Cardiac muscle cell (in vitro differentiated cells and primary cell): ENCODE measurements at regions not wholly inside any gene's neighbourhood (a gene's known extent, or its start where the extent isn't known, plus 50 kb on each side); places are given as distances from the start of the nearest gene placed in this dataset.

ENCODE experiments used
- DNase-seq, 2 donors: peaks; one replicate each; pipeline versions ENCODE4 v3.0.0 to v3.0.0-alpha.2; 2010 to 2017; ENCODE audit warnings: low read depth in 1 of 2, low spot score in 1 of 2
- H3K27ac ChIP-seq: fragments of 200-600 bp; sonication (generic); 2 replicates; pipeline ENCODE4 v1.5.1; 2016
- H3K27me3 ChIP-seq: fragments of 200-600 bp; sonication (generic); 2 replicates; pipeline ENCODE4 v1.6.0; 2016; ENCODE audit warnings: control low read depth
- H3K36me3 ChIP-seq: fragments of 200-600 bp; sonication (generic); 2 replicates; pipeline ENCODE4 v1.5.1; 2016; ENCODE audit warnings: control low read depth
- H3K4me1 ChIP-seq: fragments of 200-600 bp; sonication (generic); 2 replicates; pipeline ENCODE4 v1.8.1; 2017; ENCODE audit warnings: low read depth, mild to moderate bottlenecking, mixed run types
- H3K4me3 ChIP-seq: fragments of 200-600 bp; sonication (generic); 2 replicates; pipeline ENCODE4 v1.5.1; 2016; ENCODE audit warnings: mild to moderate bottlenecking
- H3K9me3 ChIP-seq: fragments of 200-600 bp; sonication (generic); 2 replicates; pipeline ENCODE4 v1.5.1; 2017; ENCODE audit warnings: low read depth, mild to moderate bottlenecking, control low read depth
- TF ChIP-seq, protein P1 (sequence below): IDR thresholded peaks from 2 replicates; pipeline ENCODE4 v1.5.1; 2012; ENCODE audit warnings: low read depth, mild to moderate bottlenecking, low read length

DNA sequence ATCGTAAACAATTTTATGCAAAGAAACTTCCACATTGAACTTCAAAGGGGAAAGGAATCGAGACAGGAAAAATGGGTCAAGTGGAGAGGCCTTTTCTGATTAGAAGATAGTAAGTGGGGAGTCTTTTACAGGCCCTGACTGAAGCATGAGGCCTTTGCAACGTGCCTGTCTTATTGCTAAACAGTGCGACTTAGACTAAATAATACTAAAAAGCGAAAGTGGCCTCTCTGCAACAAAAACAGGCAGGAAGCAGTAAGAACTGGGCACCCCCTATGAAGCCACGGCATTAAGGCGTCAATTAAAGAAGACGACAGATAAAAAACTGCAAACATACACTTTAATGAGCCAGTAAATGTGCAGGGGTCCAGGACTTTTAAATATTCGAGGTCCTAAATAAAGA lies 283.4 kb upstream of the GRIP1 start:
- Histone ChIP-seq H3K27me3 (no peaks in the 10 kb centered on the region), H3K4me3 (no peak overlapping the region), H3K27ac (no peak overlapping the region), H3K4me1 (no peaks in the 10 kb centered on the region), H3K36me3 (no peaks in the 10 kb centered on the region), H3K9me3 (no peaks in the 10 kb centered on the region)
- TF ChIP-seq, protein P1, sequence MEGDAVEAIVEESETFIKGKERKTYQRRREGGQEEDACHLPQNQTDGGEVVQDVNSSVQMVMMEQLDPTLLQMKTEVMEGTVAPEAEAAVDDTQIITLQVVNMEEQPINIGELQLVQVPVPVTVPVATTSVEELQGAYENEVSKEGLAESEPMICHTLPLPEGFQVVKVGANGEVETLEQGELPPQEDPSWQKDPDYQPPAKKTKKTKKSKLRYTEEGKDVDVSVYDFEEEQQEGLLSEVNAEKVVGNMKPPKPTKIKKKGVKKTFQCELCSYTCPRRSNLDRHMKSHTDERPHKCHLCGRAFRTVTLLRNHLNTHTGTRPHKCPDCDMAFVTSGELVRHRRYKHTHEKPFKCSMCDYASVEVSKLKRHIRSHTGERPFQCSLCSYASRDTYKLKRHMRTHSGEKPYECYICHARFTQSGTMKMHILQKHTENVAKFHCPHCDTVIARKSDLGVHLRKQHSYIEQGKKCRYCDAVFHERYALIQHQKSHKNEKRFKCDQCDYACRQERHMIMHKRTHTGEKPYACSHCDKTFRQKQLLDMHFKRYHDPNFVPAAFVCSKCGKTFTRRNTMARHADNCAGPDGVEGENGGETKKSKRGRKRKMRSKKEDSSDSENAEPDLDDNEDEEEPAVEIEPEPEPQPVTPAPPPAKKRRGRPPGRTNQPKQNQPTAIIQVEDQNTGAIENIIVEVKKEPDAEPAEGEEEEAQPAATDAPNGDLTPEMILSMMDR: no peak
- no peak for DNase-seq

GRCh38 chr12:66963901-66964300 lies 285.0 kb upstream of the GRIP1 start:
- no peaks in the 10 kb centered on the region for H3K4me1 ChIP-seq
- H3K9me3 ChIP-seq: no peaks in the 10 kb centered on the region
- no peaks in the 10 kb centered on the region for H3K36me3 ChIP-seq
- no peak overlapping the region for H3K4me3 ChIP-seq
- no peaks in the 10 kb centered on the region for H3K27me3 ChIP-seq
- no peak for DNase-seq
- no peak overlapping the region for H3K27ac ChIP-seq
- TF ChIP-seq, protein P1: no peak

DNA sequence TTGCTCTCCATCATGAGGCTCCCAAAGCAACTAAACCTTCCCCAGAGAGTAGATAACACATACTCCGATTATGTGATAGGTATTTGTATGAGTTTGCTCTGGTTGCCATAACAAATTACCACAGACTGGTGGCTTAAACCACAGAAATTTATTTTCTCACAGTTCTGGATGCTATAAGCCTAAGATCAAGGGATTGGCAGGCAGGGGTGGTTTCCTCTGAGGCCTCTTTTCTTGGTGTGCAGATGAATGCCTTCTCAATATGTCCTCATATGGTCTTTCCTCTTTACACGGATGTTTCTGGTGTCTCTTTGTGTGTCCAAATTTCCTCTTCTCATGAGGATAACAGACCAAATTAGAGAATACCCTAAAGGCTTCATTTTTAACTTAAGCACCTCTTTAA lies 285.8 kb upstream of the GRIP1 start:
- TF ChIP-seq, protein P1: no peak
- Histone ChIP-seq H3K9me3 (no peaks in the 10 kb centered on the region), H3K27ac (no peak overlapping the region), H3K27me3 (no peaks in the 10 kb centered on the region), H3K4me1 (no peaks in the 10 kb centered on the region), H3K4me3 (no peak overlapping the region), H3K36me3 (no peaks in the 10 kb centered on the region)
- DNase-seq: no peak

DNA sequence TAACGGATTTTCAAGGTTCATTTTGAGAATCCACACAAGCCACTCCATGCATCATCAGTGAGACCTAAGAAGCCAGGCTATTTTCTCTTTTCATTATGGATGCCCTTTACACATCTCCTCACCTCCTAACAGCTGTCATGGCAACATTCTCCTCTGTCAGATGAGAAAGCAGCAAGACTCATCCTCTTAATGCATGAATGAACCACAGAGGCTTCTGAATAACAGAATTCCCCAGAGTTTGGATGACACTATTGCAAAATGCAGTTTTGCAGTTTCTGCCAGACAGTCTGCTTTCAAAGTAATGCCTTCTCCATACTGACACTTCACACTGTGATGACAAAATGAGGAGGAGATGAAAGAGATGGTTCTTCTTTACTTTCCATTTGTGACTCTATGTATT lies 286.7 kb upstream of the GRIP1 start:
- DNase-seq: no peak
- H3K27me3 ChIP-seq: no peaks in the 10 kb centered on the region

DNA sequence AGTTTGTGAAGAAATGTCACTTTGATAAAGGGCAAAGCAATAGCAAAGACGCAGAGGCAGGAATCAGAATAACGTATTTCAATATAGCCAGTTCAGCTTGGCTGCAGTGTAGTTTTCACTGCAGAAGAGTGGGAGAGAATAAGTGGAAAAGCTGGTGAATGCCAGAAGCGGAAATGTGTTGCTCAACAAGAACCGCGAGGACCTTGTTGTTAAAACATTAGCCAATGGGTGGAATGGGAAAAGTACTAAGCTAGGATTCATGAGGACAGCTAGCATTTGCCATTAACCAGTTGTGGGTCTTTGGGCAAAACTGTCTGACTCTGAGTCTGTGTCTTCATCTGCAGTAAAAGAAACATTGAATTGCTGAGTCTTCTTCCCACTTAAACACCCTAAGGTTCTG lies 292.9 kb upstream of the GRIP1 start:
- TF ChIP-seq, protein P1: no peak
- Histone ChIP-seq H3K4me3 (no peak overlapping the region), H3K4me1 (no peaks in the 10 kb centered on the region), H3K27me3 (no peaks in the 10 kb centered on the region), H3K9me3 (no peaks in the 10 kb centered on the region), H3K36me3 (no peaks in the 10 kb centered on the region), H3K27ac (no peak overlapping the region)
- no peak for DNase-seq

More for the DNA sequence above, 286.7 kb upstream of the GRIP1 start:
- Histone ChIP-seq H3K9me3 (no peaks in the 10 kb centered on the region), H3K36me3 (no peaks in the 10 kb centered on the region), H3K4me1 (no peaks in the 10 kb centered on the region), H3K27ac (no peak overlapping the region), H3K4me3 (no peak overlapping the region)
- TF ChIP-seq, protein P1: no peak

DNA sequence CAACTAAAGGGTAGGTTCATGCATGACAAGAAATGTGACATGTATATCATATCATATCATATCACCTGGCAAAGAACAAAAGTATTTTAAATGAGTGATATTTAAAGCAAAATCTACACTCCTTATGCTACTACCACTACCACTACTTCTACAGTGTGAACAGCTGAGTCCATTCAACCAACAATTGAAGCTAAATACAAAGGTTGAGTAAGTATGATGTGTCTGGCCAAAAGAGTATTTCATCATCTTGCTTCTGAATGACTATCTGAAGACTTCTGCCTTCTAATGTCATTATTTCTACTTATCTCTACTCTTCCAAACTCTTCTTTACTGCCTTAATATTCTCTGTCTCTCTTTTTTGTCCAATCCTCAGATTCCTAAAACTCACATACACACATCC lies 292.6 kb upstream of the CAND1 start:
- Histone ChIP-seq H3K9me3 (no peaks in the 10 kb centered on the region), H3K27me3 (no peaks in the 10 kb centered on the region), H3K36me3 (no peaks in the 10 kb centered on the region), H3K4me1 (peaks cover 7% of the 10 kb centered on the region), H3K4me3 (no peak overlapping the region), H3K27ac (no peak overlapping the region)
- no peak for DNase-seq
- TF ChIP-seq, protein P1: no peak
